ENCODE measurements at regions not wholly inside any gene's neighbourhood (a gene's known extent, or its start where the extent isn't known, plus 50 kb on each side); places are given as distances from the start of the nearest gene placed in this dataset.

DNA sequence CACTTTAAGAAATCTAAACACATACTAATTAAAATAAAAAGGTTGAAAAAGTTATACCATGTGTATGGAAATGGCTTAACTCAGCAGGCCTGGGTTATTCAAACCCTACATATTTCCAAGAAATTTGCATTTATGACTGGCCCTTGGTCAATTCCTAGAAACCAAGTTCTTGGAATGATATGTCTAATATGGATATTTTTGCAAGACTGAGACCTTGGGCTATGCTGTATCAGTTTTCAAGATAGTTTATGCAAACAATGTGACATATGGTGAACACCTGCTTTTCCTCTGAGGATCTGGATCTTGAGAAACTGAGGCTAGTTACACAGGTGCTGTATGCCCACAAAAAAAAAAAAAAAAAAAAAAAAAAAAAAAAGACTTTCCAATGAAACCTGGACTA is 536.9 kb upstream of the HS3ST5 start:
- TF ChIP-seq POLR2AphosphoS5 (IDR thresholded peaks at IDR 0.05; ENCODE audit: borderline replicate concordance, low read depth, low read length), result no peak
- TF ChIP-seq FOXP2 (optimal IDR thresholded peaks at IDR 0.05; ENCODE audit: control extremely low read depth, extremely low read length, insufficient read depth), result no peak
- TF ChIP-seq EZH2 (IDR thresholded peaks at IDR 0.05), result no peak

Data from SK-N-MC (cell line).